Glutamatergic neuron (in vitro differentiated cells): ENCODE measurements at regions not wholly inside any gene's neighbourhood (a gene's known extent, or its start where the extent isn't known, plus 50 kb on each side); places are given as distances from the start of the nearest gene placed in this dataset.

ENCODE experiments used
- DNase-seq: peaks from one replicate; pipeline ENCODE4 v3.0.0; 2022
- H3K27ac Mint-ChIP-seq: one replicate; pipeline ENCODE4 v1.8.0; 2020; ENCODE audit warnings: mild to moderate bottlenecking, mixed read lengths, inconsistent platforms; ENCODE audit not compliant: unreplicated experiment
- H3K27me3 Mint-ChIP-seq: one replicate; pipeline ENCODE4 v1.8.0; 2020; ENCODE audit warnings: mild to moderate bottlenecking, moderate library complexity, mixed read lengths, inconsistent platforms; ENCODE audit not compliant: unreplicated experiment
- H3K36me3 Mint-ChIP-seq: one replicate; pipeline ENCODE4 v1.8.0; 2020; ENCODE audit warnings: mild to moderate bottlenecking, mixed read lengths, inconsistent platforms; ENCODE audit not compliant: unreplicated experiment
- H3K4me1 Mint-ChIP-seq: one replicate; pipeline ENCODE4 v1.8.0; 2020; ENCODE audit warnings: mild to moderate bottlenecking, low read depth, mixed read lengths, inconsistent platforms; ENCODE audit not compliant: unreplicated experiment
- H3K4me3 Mint-ChIP-seq: one replicate; pipeline ENCODE4 v1.8.0; 2020; ENCODE audit warnings: mild to moderate bottlenecking, mixed read lengths, inconsistent platforms; ENCODE audit not compliant: unreplicated experiment
- H3K9me3 Mint-ChIP-seq: one replicate; pipeline ENCODE4 v1.8.0; 2020; ENCODE audit warnings: mild to moderate bottlenecking, moderate library complexity, mixed read lengths, inconsistent platforms; ENCODE audit not compliant: unreplicated experiment
- TF ChIP-seq, protein P1 (sequence below): fragments of 200-600 bp; sonication (generic); IDR thresholded peaks from one replicate; pipeline ENCODE4 v1.5.0; 2021; ENCODE audit not compliant: partially characterized antibody, unreplicated experiment

- H3K9me3 Mint-ChIP-seq: no peaks in the 10 kb centered on the region
- TF ChIP-seq, protein P1, sequence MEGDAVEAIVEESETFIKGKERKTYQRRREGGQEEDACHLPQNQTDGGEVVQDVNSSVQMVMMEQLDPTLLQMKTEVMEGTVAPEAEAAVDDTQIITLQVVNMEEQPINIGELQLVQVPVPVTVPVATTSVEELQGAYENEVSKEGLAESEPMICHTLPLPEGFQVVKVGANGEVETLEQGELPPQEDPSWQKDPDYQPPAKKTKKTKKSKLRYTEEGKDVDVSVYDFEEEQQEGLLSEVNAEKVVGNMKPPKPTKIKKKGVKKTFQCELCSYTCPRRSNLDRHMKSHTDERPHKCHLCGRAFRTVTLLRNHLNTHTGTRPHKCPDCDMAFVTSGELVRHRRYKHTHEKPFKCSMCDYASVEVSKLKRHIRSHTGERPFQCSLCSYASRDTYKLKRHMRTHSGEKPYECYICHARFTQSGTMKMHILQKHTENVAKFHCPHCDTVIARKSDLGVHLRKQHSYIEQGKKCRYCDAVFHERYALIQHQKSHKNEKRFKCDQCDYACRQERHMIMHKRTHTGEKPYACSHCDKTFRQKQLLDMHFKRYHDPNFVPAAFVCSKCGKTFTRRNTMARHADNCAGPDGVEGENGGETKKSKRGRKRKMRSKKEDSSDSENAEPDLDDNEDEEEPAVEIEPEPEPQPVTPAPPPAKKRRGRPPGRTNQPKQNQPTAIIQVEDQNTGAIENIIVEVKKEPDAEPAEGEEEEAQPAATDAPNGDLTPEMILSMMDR: no peak
- no peaks in the 10 kb centered on the region for H3K27me3 Mint-ChIP-seq
- peaks cover 2% of the 10 kb centered on the region for H3K4me1 Mint-ChIP-seq
- DNase-seq: no peak
- H3K36me3 Mint-ChIP-seq: no peaks in the 10 kb centered on the region
- H3K27ac Mint-ChIP-seq: no peak overlapping the region
- no peak overlapping the region for H3K4me3 Mint-ChIP-seq
Measured at GRCh38 chr13:66071608-66072007, 1158.5 kb downstream of the PCDH9 start.

- H3K36me3 Mint-ChIP-seq: no peaks in the 10 kb centered on the region
- DNase-seq: no peak
- H3K27ac Mint-ChIP-seq: no peak overlapping the region
- no peaks in the 10 kb centered on the region for H3K9me3 Mint-ChIP-seq
- no peak overlapping the region for H3K4me3 Mint-ChIP-seq
- peaks cover 2% of the 10 kb centered on the region for H3K4me1 Mint-ChIP-seq
- no peaks in the 10 kb centered on the region for H3K27me3 Mint-ChIP-seq
- TF ChIP-seq, protein P1: no peak
Measured at GRCh38 chr13:66071029-66071428, 1159.1 kb downstream of the PCDH9 start.

DNA sequence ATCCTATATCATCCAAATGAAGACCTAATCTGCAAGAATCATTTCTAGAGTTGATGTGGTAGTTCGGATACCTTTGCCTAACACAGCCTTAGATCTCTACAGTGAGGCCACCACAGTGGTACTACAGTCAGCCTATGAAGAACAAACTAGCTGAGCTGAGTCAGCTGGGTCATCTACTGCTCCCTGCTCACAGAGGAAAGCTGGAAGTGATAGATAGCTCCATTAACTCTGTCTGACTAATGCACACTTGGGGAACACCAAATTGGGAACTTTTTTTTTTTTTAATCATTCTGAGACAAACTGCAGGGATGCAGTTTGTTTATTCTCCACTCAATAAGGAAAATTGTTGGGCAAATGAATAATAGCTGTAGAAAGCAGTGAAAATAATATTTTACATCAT is 1160.6 kb downstream of the PCDH9 start:
- TF ChIP-seq, protein P1: no peak
- no peak overlapping the region for H3K27ac Mint-ChIP-seq
- H3K4me1 Mint-ChIP-seq: peaks cover 2% of the 10 kb centered on the region
- no peaks in the 10 kb centered on the region for H3K27me3 Mint-ChIP-seq
- H3K9me3 Mint-ChIP-seq: no peaks in the 10 kb centered on the region
- H3K36me3 Mint-ChIP-seq: no peaks in the 10 kb centered on the region
- no peak for DNase-seq
- H3K4me3 Mint-ChIP-seq: no peak overlapping the region

GRCh38 chr13:66068683-66069082 is 1161.5 kb downstream of the PCDH9 start:
- Mint-ChIP-seq H3K9me3 (no peaks in the 10 kb centered on the region), H3K27ac (no peak overlapping the region), H3K27me3 (no peaks in the 10 kb centered on the region), H3K36me3 (no peaks in the 10 kb centered on the region), H3K4me3 (no peak overlapping the region), H3K4me1 (peaks cover 2% of the 10 kb centered on the region)
- TF ChIP-seq, protein P1: no peak
- DNase-seq: no peak

GRCh38 chr13:66048888-66049287 is 1181.2 kb downstream of the PCDH9 start:
- Mint-ChIP-seq H3K36me3 (no peaks in the 10 kb centered on the region), H3K27me3 (no peaks in the 10 kb centered on the region), H3K9me3 (no peaks in the 10 kb centered on the region), H3K27ac (no peak overlapping the region), H3K4me1 (no peaks in the 10 kb centered on the region), H3K4me3 (no peak overlapping the region)
- TF ChIP-seq, protein P1: no peak
- DNase-seq: no peak
